D721Med (cell line): ENCODE measurements at regions not wholly inside any gene's neighbourhood (a gene's known extent, or its start where the extent isn't known, plus 50 kb on each side); places are given as distances from the start of the nearest gene placed in this dataset.

Experiments
- DNase-seq: peaks from one replicate; pipeline ENCODE4 v3.0.0; 2011; ENCODE audit warnings: low spot score; ENCODE audit not compliant: insufficient read length
- FAIRE-seq: peaks from 2 replicates; lab custom pipeline; 2011; peaks lifted over from hg19 to GRCh38; lab: Jason Lieb, UNC
- TF ChIP-seq, protein P1 (sequence below): IDR thresholded peaks from 2 replicates; pipeline ENCODE4 v1.5.1; 2012; ENCODE audit warnings: mild to moderate bottlenecking, control low read depth; ENCODE audit not compliant: insufficient read depth; ENCODE audit errors: missing control alignments

DNA sequence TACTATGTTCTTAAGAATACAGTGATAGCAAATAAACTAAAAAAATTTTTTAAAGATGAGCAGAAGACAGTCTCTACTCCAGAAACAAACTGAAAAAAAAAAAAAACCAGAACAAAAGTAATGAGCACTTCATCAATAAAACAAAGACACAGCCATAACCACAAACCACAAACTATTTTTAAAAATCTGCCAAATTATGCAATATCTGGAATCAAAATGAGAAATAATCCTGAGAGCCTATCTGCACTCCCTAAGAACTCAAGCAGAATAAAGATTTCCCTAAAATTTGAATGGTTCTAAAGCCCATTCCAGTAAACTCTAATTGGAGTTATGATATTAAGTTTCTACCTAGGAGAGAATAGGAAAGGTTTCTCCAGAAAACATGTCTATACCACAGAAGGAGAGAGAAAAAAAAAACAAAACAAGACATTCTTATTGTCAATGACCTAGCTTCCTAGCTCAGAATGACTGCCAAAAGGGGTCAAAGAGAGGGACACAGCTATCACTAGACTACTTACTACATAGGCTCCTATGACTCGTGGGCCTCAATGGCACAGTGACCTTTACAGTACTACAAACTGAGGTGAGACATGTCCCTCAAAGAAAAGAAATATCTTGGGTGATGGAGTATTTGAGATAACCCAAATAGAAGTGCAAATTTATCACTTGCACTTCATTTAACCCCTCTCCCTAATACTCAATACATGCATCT is 262.8 kb downstream of the ZEB2 start:
- TF ChIP-seq, protein P1, sequence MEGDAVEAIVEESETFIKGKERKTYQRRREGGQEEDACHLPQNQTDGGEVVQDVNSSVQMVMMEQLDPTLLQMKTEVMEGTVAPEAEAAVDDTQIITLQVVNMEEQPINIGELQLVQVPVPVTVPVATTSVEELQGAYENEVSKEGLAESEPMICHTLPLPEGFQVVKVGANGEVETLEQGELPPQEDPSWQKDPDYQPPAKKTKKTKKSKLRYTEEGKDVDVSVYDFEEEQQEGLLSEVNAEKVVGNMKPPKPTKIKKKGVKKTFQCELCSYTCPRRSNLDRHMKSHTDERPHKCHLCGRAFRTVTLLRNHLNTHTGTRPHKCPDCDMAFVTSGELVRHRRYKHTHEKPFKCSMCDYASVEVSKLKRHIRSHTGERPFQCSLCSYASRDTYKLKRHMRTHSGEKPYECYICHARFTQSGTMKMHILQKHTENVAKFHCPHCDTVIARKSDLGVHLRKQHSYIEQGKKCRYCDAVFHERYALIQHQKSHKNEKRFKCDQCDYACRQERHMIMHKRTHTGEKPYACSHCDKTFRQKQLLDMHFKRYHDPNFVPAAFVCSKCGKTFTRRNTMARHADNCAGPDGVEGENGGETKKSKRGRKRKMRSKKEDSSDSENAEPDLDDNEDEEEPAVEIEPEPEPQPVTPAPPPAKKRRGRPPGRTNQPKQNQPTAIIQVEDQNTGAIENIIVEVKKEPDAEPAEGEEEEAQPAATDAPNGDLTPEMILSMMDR = no peak
- DNase-seq (no peak), FAIRE-seq (no peak)

DNA sequence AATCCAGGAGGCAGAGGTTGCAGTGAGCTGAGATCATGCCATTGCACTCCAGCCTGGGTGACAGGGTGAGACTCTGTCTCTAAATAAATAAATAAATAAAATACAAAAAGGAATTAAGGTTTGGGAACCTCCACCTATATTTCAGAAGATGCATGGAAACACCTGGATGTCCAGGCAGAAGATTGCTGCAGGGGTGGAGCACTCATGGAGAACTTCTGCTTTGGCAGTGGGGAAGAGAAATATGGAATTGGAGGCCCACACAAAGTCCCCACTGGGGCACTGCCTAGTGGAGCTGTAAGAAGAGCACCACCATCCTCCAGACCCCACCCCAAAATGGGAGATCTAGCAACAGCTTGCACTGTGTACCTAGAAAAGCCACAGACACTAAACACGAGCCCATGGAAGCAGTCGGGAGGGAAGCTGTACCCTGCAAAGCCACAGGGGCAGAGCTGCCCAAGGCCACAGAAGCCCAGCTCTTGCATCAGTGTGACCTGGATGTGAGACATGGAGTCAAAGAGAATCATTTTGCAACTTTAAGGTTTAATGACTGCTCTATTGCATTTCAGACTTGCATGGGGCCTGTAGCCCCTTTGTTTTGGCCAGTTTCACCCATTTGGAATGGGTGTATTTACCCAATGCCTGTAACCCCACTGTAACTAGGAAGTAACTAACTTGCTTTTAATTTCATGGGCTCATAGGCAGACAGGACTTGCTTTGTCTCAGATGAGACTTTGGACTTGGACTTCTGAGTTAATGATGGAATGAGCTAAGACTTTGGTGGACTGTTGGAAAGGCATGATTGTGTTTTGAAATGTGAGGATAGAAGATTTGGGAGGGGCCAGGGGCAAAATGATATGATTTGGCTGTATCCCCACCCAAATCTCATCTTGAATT is 265.3 kb downstream of the ZEB2 start:
- FAIRE-seq (no peak), DNase-seq (no peak)
- TF ChIP-seq, protein P1 = no peak

DNA sequence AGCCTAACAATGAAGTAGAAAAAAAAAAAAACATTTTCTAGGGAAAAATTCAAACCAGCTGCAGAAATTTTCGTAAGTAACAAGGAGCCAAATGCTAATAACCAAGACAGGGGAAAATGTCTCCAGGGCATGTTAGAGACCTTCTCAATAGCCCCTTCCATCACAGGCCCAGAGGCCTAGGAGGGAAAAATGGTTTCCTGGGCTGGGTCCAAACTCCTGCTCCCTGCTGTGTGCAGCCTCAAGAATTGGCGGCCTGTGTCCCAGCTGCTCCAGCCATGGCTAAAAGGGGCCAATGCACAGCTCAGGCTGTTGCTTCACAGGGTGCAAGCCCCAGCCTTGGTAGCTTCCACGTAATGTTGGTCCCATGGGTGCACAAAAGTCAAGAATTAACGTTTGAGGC is 266.2 kb downstream of the ZEB2 start:
- DNase-seq (no peak), FAIRE-seq (no peak)
- TF ChIP-seq, protein P1 = no peak

DNA sequence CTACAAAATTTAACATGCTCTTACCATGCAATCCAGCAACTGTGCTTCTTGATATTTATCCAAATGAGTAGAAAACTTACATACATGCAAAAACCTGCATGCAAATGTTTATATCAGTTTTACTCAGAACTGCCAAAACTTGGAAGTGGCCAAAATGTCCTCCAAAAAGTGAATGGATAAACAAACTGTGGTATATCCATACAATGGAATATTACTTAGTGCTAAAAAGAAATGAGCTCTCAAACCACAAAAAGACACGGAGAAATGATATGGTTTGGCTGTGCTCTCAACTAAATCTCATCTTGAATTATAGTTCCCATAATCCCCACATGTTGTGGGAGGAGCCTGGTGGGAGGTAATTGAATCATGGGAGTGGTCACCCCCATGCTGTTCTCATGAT is 267.2 kb downstream of the ZEB2 start:
- FAIRE-seq (no peak), DNase-seq (no peak)
- TF ChIP-seq, protein P1 = no peak

DNA sequence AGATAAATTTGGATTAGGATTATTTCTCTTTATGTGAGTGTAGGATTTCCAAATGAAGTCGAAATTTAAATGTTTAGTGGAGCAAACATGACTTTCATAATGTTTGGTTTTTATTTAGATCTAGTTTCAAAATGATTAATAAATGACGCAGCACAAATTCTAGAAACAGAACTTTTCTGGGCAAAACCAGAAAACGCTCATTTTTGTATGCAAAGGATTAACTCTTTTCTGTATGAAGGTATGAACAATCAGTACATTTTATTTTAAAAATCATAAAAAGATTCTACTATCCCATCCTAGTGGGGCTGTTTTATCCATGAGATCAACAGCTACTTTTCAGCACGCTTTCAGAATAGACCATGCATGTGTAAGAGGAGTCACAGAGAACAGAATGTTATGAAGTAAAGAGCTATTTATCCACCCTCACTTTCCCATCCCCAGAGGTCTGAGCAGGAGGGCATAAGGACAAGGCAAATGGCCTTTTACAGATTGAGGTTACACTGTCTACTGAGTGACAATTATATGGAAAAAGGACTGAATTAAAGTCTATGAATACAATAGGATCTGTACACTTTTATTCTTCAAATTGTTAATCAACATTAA is 270.8 kb downstream of the ZEB2 start:
- no peak for DNase-seq
- TF ChIP-seq, protein P1 = no peak
- FAIRE-seq = no peak

DNA sequence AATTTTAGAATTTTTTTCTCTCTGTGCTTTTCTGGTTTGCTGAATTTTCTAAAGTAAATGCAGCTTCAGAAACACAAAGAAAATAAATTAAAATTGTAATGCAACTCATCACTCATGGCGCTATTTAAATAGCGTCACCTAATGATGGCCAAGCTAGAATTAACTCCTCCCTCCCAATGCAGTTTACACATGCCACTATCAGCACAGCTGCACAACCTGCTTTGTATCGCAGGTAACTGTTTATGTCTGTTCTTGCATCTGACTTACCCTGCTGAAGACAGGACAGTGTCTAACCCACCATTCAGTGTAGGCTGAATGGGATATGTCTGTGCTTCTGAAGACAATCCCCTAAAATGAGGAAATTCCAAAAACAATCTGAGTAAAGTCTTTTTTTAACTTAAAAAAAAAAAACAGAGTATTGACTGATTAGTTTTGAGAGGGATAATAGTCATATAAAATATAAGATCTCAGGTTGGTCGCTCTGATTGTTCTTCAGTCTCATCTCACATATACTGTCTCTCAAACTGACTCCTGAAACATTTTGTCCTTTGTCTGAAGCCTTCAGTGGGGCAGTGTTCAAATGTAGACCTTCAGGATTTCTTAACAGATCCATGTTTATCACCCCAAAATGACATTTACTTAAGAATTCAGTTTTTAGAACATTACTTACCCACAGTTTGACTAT is 271.4 kb downstream of the ZEB2 start:
- TF ChIP-seq, protein P1 = no peak
- DNase-seq = no peak
- no peak for FAIRE-seq
